Keratinocyte (primary cell): ENCODE measurements at regions not wholly inside any gene's neighbourhood (a gene's known extent, or its start where the extent isn't known, plus 50 kb on each side); places are given as distances from the start of the nearest gene placed in this dataset.
A peak's percentile ranks its signal among the peaks of the same experiment; 100 is the strongest.

Source experiments
- DNase-seq: peaks from one replicate; pipeline ENCODE4 v3.0.0-alpha.2; 2011; ENCODE audit warnings: low read depth, missing footprints, low spot score
- FAIRE-seq: peaks from 2 replicates; lab custom pipeline; 2011; peaks lifted over from hg19 to GRCh38; lab: Jason Lieb, UNC
- H2AFZ ChIP-seq: 2 replicates; pipeline ENCODE4 v1.6.0; 2012; ENCODE audit warnings: low read length, control low read depth, inconsistent platforms; ENCODE audit not compliant: control insufficient read depth
- H3K27ac ChIP-seq: 2 replicates; pipeline ENCODE4 v1.5.1; 2011; ENCODE audit warnings: low read length; ENCODE audit not compliant: control insufficient read depth, insufficient read depth
- H3K27me3 ChIP-seq: 3 replicates; pipeline ENCODE4 v1.6.0; 2011; ENCODE audit warnings: low read length; ENCODE audit not compliant: control insufficient read depth, insufficient read depth; ENCODE audit errors: extremely low read depth
- H3K36me3 ChIP-seq, 2 experiments: 2 replicates in 1 of 2; 3 replicates in 1 of 2; pipeline ENCODE4 v1.5.1; 2011; ENCODE audit warnings: low read length in 2 of 2, mild to moderate bottlenecking in 1 of 2; ENCODE audit not compliant: control insufficient read depth in 2 of 2, insufficient read depth in 2 of 2; ENCODE audit errors: extremely low read depth in 1 of 2
- H3K4me1 ChIP-seq: 3 replicates; pipeline ENCODE4 v1.5.1; 2011; ENCODE audit warnings: low read length; ENCODE audit not compliant: control insufficient read depth, insufficient read depth; ENCODE audit errors: extremely low read depth
- H3K4me2 ChIP-seq: 3 replicates; pipeline ENCODE4 v1.6.0; 2011; ENCODE audit warnings: low read depth, low read length; ENCODE audit not compliant: control insufficient read depth, insufficient read depth; ENCODE audit errors: extremely low read depth
- H3K4me3 ChIP-seq, 3 experiments: fragments of 200-600 bp in 1 of 3; sonication (generic) in 1 of 3; 2 replicates in 2 of 3; 3 replicates in 1 of 3; pipeline ENCODE4 v1.5.1; 2011 to 2016; ENCODE audit warnings: low read length in 3 of 3, mild to moderate bottlenecking in 3 of 3, control low read depth in 2 of 3, inconsistent platforms in 1 of 3, low read depth in 1 of 3, mixed read lengths in 1 of 3, mixed run types in 1 of 3, moderate library complexity in 1 of 3; ENCODE audit not compliant: control insufficient read depth in 2 of 3, insufficient read depth in 2 of 3; ENCODE audit errors: extremely low read depth in 1 of 3
- H3K79me2 ChIP-seq: 2 replicates; pipeline ENCODE4 v1.6.0; 2012; ENCODE audit warnings: low read length; ENCODE audit not compliant: control insufficient read depth, insufficient read depth
- H3K9ac ChIP-seq: 3 replicates; pipeline ENCODE4 v1.6.0; 2011; ENCODE audit warnings: low read length; ENCODE audit not compliant: control insufficient read depth, insufficient read depth; ENCODE audit errors: extremely low read depth
- H3K9me1 ChIP-seq: 3 replicates; pipeline ENCODE4 v1.6.0; 2011; ENCODE audit warnings: low read length; ENCODE audit not compliant: control insufficient read depth, insufficient read depth; ENCODE audit errors: extremely low read depth
- H3K9me3 ChIP-seq: 2 replicates; pipeline ENCODE4 v1.5.1; 2012; ENCODE audit warnings: low read depth, low read length; ENCODE audit not compliant: control insufficient read depth
- H4K20me1 ChIP-seq: 3 replicates; pipeline ENCODE4 v1.6.0; 2011; ENCODE audit warnings: low read length; ENCODE audit not compliant: control insufficient read depth, insufficient read depth; ENCODE audit errors: extremely low read depth
- EZH2 ChIP-seq: IDR thresholded peaks from one replicate; pipeline ENCODE4 v1.6.1; 2012; ENCODE audit warnings: inconsistent platforms, mild to moderate bottlenecking, low read length, moderate library complexity
- dilution Hi-C: fragments of 300-500 bp; cut with MboI; formaldehyde crosslinking; loops from one replicate; pipeline ENCODE4 v1.7.0; 2020; ENCODE audit warnings: low sequenced_read_pairs; ENCODE audit not compliant: extremely low pct_ligation_motif_present
- TF ChIP-seq, protein P1 (sequence below), 3 experiments: IDR thresholded peaks in 1 of 3; conservative IDR thresholded peaks in 1 of 3; optimal IDR thresholded peaks in 1 of 3; 2 replicates in 2 of 3; 3 replicates in 1 of 3; pipeline versions ENCODE3 to v1.5.1; 2011; ENCODE audit warnings: low read length in 3 of 3, mild to moderate bottlenecking in 3 of 3, moderate library complexity in 2 of 3, control low read depth in 1 of 3, inconsistent platforms in 1 of 3; ENCODE audit not compliant: insufficient read depth in 2 of 3; ENCODE audit errors: extremely low read depth in 1 of 3

GRCh38 chr6:82057846-82058554, 189.5 kb downstream of the IBTK start:
- no peaks in the 10 kb centered on the region for H3K36me3 ChIP-seq
- H2AFZ ChIP-seq, result no peak overlapping the region
- TF ChIP-seq EZH2, result no peak
- TF ChIP-seq, protein P1, sequence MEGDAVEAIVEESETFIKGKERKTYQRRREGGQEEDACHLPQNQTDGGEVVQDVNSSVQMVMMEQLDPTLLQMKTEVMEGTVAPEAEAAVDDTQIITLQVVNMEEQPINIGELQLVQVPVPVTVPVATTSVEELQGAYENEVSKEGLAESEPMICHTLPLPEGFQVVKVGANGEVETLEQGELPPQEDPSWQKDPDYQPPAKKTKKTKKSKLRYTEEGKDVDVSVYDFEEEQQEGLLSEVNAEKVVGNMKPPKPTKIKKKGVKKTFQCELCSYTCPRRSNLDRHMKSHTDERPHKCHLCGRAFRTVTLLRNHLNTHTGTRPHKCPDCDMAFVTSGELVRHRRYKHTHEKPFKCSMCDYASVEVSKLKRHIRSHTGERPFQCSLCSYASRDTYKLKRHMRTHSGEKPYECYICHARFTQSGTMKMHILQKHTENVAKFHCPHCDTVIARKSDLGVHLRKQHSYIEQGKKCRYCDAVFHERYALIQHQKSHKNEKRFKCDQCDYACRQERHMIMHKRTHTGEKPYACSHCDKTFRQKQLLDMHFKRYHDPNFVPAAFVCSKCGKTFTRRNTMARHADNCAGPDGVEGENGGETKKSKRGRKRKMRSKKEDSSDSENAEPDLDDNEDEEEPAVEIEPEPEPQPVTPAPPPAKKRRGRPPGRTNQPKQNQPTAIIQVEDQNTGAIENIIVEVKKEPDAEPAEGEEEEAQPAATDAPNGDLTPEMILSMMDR (optimal IDR thresholded peaks at IDR 0.05 in 1 of 3, IDR thresholded peaks at IDR 0.05 in 1 of 3, conservative IDR thresholded peaks at IDR 0.05 in 1 of 3; ENCODE audit: extremely low read depth in 1 of 3, insufficient read depth in 2 of 3, low read length in 3 of 3), result no peak

DNA sequence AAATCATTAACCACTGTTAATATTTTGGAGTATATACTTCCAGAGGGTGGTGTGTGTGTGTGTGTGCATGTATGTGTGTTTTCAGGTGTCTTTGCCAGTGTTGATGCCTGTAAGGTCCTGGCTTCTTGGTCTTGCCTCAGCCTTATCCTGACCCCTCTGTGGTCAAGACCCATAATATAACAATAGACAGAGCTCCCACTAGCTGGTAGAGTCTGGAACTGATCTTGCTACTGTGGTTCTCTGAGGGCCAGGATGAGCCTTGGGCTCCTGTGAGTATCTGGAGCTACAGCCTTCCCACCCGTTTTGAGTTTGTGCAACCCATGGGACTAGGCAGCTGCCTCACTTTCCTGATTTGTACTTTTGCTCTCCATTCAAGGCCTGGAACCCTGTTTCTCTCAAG, 191.0 kb downstream of the IBTK start:
- Histone ChIP-seq H3K4me2 (no peak overlapping the region), H3K27ac (no peak overlapping the region), H4K20me1 (no peaks in the 10 kb centered on the region), H2AFZ (no peak overlapping the region), H3K4me1 (no peaks in the 10 kb centered on the region), H3K36me3 (no peaks in the 10 kb centered on the region), H3K9ac (no peak overlapping the region), H3K9me1 (no peaks in the 10 kb centered on the region), H3K4me3 (no peak overlapping the region), H3K79me2 (no peaks in the 10 kb centered on the region), H3K27me3 (no peaks in the 10 kb centered on the region), H3K9me3 (no peaks in the 10 kb centered on the region)
- dilution Hi-C loops, result no loop called here
- no peak for TF ChIP-seq EZH2
- TF ChIP-seq, protein P1 (optimal IDR thresholded peaks at IDR 0.05 in 1 of 3, IDR thresholded peaks at IDR 0.05 in 1 of 3, conservative IDR thresholded peaks at IDR 0.05 in 1 of 3; ENCODE audit: extremely low read depth in 1 of 3, insufficient read depth in 2 of 3, low read length in 3 of 3), result no peak
- FAIRE-seq (no peak), DNase-seq (no peak)

More at GRCh38 chr6:82057846-82058554, 189.5 kb downstream of the IBTK start:
- Histone ChIP-seq H3K4me2 (no peak overlapping the region), H3K27me3 (no peaks in the 10 kb centered on the region), H3K27ac (no peak overlapping the region), H3K79me2 (no peaks in the 10 kb centered on the region), H3K9me3 (no peaks in the 10 kb centered on the region), H3K4me3 (no peak overlapping the region), H3K9me1 (no peaks in the 10 kb centered on the region), H3K4me1 (no peaks in the 10 kb centered on the region), H3K9ac (no peak overlapping the region), H4K20me1 (no peaks in the 10 kb centered on the region)
- dilution Hi-C loops, result no loop called here
- DNase-seq (no peak), FAIRE-seq (peak; percentile 48)
